ENCODE measurements at regions not wholly inside any gene's neighbourhood (a gene's known extent, or its start where the extent isn't known, plus 50 kb on each side); places are given as distances from the start of the nearest gene placed in this dataset.

- TF ChIP-seq EZH2 (IDR thresholded peaks at IDR 0.05; ENCODE audit: insufficient read depth, poor library complexity, severe bottlenecking) (no peak), EZH2phosphoT487 (IDR thresholded peaks at IDR 0.05; ENCODE audit: insufficient read depth, low read depth) (no peak)
- Histone ChIP-seq H3K4me1 (ENCODE audit: insufficient read depth) (peaks cover 23% of the 10 kb centered on the region), H4K20me1 (ENCODE audit: insufficient read depth) (no peaks in the 10 kb centered on the region), H3K79me2 (ENCODE audit: insufficient read depth) (no peaks in the 10 kb centered on the region), H3K27me3 (replicated peaks; ENCODE audit: insufficient read depth) (no peaks in the 10 kb centered on the region), H3K9ac (no peak overlapping the region), H3K4me2 (ENCODE audit: unreplicated experiment) (peak overlapping the region; percentile 14), H3F3A (ENCODE audit: insufficient read depth) (0 out of 2 replicates have a peak, but pooled peaks cover 14% of the 10 kb centered on the region), H2AFZ (no peak overlapping the region), H3K27ac (no peak overlapping the region), H3K9me3 (ENCODE audit: low read depth) (no peaks in the 10 kb centered on the region), H3K9me2 (ENCODE audit: insufficient read depth) (no peaks in the 10 kb centered on the region), H3K4me3 (no peak overlapping the region), H3K36me3 (ENCODE audit: low read depth) (no peaks in the 10 kb centered on the region)
- peak; percentile 52 for DNase-seq
- in situ Hi-C loops (cut with MboI) = no loop called here
- 63 to 65% methylated on average over 6 of the region's 6 CpGs for WGBS, 2 experiments (ENCODE audit: low coverage in 1 of 2, low lambda C conversion rate in 2 of 2, missing lambda C conversion rate in 2 of 2)
These were observed 61.8 kb upstream of the MAMDC2 start for GRCh38 chr9:69981686-69982445.

GRCh38 chr9:69984831-69985230 lies 58.8 kb upstream of the MAMDC2 start:
- Histone ChIP-seq H2AFZ (no peak overlapping the region), H3K9ac (no peak overlapping the region), H3K27me3 (replicated peaks; ENCODE audit: insufficient read depth) (no peaks in the 10 kb centered on the region), H3K79me2 (ENCODE audit: insufficient read depth) (no peaks in the 10 kb centered on the region), H4K20me1 (ENCODE audit: insufficient read depth) (no peaks in the 10 kb centered on the region), H3K9me3 (ENCODE audit: low read depth) (no peaks in the 10 kb centered on the region), H3K36me3 (ENCODE audit: low read depth) (no peaks in the 10 kb centered on the region), H3K4me2 (ENCODE audit: unreplicated experiment) (no peak overlapping the region), H3K9me2 (ENCODE audit: insufficient read depth) (no peaks in the 10 kb centered on the region), H3F3A (ENCODE audit: insufficient read depth) (0 out of 2 replicates have a peak, but pooled peaks cover 12% of the 10 kb centered on the region), H3K27ac (no peak overlapping the region), H3K4me3 (no peak overlapping the region), H3K4me1 (ENCODE audit: insufficient read depth) (peaks cover 22% of the 10 kb centered on the region)
- 87 to 92% methylated on average over 3 of the region's 3 CpGs for WGBS, 2 experiments (ENCODE audit: low coverage in 1 of 2, low lambda C conversion rate in 2 of 2, missing lambda C conversion rate in 2 of 2)
- TF ChIP-seq EZH2 (IDR thresholded peaks at IDR 0.05; ENCODE audit: insufficient read depth, poor library complexity, severe bottlenecking) = no peak
- TF ChIP-seq EZH2phosphoT487 (IDR thresholded peaks at IDR 0.05; ENCODE audit: insufficient read depth, low read depth) = no peak
- DNase-seq = no peak
- in situ Hi-C loops (cut with MboI) = no loop called here

GRCh38 chr9:69985971-69986370 lies 57.7 kb upstream of the MAMDC2 start:
- Histone ChIP-seq H3K9ac (no peak overlapping the region), H3K4me1 (ENCODE audit: insufficient read depth) (peaks cover 10% of the 10 kb centered on the region), H3K27me3 (replicated peaks; ENCODE audit: insufficient read depth) (no peaks in the 10 kb centered on the region; the same call in 1 of the 2 replicates), H3K4me2 (ENCODE audit: unreplicated experiment) (no peak overlapping the region), H3K9me2 (ENCODE audit: insufficient read depth) (no peaks in the 10 kb centered on the region), H3K4me3 (no peak overlapping the region), H3K36me3 (ENCODE audit: low read depth) (no peaks in the 10 kb centered on the region), H3F3A (ENCODE audit: insufficient read depth) (0 out of 2 replicates have a peak, but pooled peaks cover under 1% of the 10 kb centered on the region), H2AFZ (no peak overlapping the region), H4K20me1 (ENCODE audit: insufficient read depth) (no peaks in the 10 kb centered on the region), H3K79me2 (ENCODE audit: insufficient read depth) (no peaks in the 10 kb centered on the region), H3K9me3 (ENCODE audit: low read depth) (no peaks in the 10 kb centered on the region), H3K27ac (no peak overlapping the region)
- in situ Hi-C loops (cut with MboI) = no loop called here
- DNase-seq = no peak
- TF ChIP-seq EZH2phosphoT487 (IDR thresholded peaks at IDR 0.05; ENCODE audit: insufficient read depth, low read depth) (no peak), EZH2 (IDR thresholded peaks at IDR 0.05; ENCODE audit: insufficient read depth, poor library complexity, severe bottlenecking) (no peak)
- 57 to 72% methylated on average over 2 of the region's 2 CpGs for WGBS, 2 experiments (ENCODE audit: low coverage in 1 of 2, low lambda C conversion rate in 2 of 2, missing lambda C conversion rate in 2 of 2)

- no peaks in the 10 kb centered on the region for H3K9me3 ChIP-seq (ENCODE audit: low read depth)
- H3K79me2 ChIP-seq (ENCODE audit: insufficient read depth) = no peaks in the 10 kb centered on the region
- H4K20me1 ChIP-seq (ENCODE audit: insufficient read depth) = no peaks in the 10 kb centered on the region
- DNase-seq = no peak
- H3F3A ChIP-seq (ENCODE audit: insufficient read depth) = no peaks in the 10 kb centered on the region
- in situ Hi-C loops (cut with MboI) = no loop called here
- H3K4me2 ChIP-seq (ENCODE audit: unreplicated experiment) = no peak overlapping the region
- TF ChIP-seq EZH2phosphoT487 (IDR thresholded peaks at IDR 0.05; ENCODE audit: insufficient read depth, low read depth) = no peak
- TF ChIP-seq EZH2 (IDR thresholded peaks at IDR 0.05; ENCODE audit: insufficient read depth, poor library complexity, severe bottlenecking) = no peak
- no peak overlapping the region for H3K27ac ChIP-seq
- no peak overlapping the region for H3K9ac ChIP-seq
- peaks cover under 1% of the 10 kb centered on the region; the same call in 1 of the 2 replicates for H3K4me1 ChIP-seq (ENCODE audit: insufficient read depth)
- 33 to 38% methylated on average over 5 of the region's 5 CpGs for WGBS, 2 experiments (ENCODE audit: low coverage in 1 of 2, low lambda C conversion rate in 2 of 2, missing lambda C conversion rate in 2 of 2)
- peaks cover 5% of the 10 kb centered on the region; the same call in 1 of the 2 replicates for H3K27me3 ChIP-seq (replicated peaks; ENCODE audit: insufficient read depth)
- H3K4me3 ChIP-seq = no peak overlapping the region
- no peak overlapping the region for H2AFZ ChIP-seq
- H3K36me3 ChIP-seq (ENCODE audit: low read depth) = no peaks in the 10 kb centered on the region
- H3K9me2 ChIP-seq (ENCODE audit: insufficient read depth) = no peaks in the 10 kb centered on the region
These were observed 56.7 kb upstream of the MAMDC2 start for GRCh38 chr9:69986970-69987369.

All from GM23248 (cell line).